Activated B cell treated with CpG ODN at 0.5 μM for 24 hours (primary cell): ENCODE measurements at regions not wholly inside any gene's neighbourhood (a gene's known extent, or its start where the extent isn't known, plus 50 kb on each side); places are given as distances from the start of the nearest gene placed in this dataset.

Experiments used
- ATAC-seq: fragments of 200-7000 bp; cut with Tn5 transposase; one replicate; pipeline ENCODE4 v1.10.0; 2021; ENCODE audit warnings: low read depth, mild to moderate bottlenecking, moderate library complexity
- CTCF ChIA-PET: fragments of 350-600 bp; sonication (Branson Sonifier 250); formaldehyde crosslinking; loops from one replicate; lab custom pipeline; 2021; ENCODE audit warnings: antibody characterized with exemption; lab: Charles Lee
- POLR2A ChIA-PET: fragments of 350-600 bp; sonication (Branson Sonifier 250); formaldehyde crosslinking; loops from one replicate; lab custom pipeline; 2021; ENCODE audit warnings: antibody characterized with exemption; lab: Charles Lee
- DNase-seq: peaks from one replicate; pipeline ENCODE4 v3.0.0; 2022
- H3K27ac Mint-ChIP-seq: one replicate; pipeline ENCODE4 v1.8.0; 2020; ENCODE audit warnings: mixed read lengths
- H3K27me3 Mint-ChIP-seq: one replicate; pipeline ENCODE4 v1.8.0; 2021; ENCODE audit warnings: mixed read lengths
- H3K36me3 Mint-ChIP-seq: one replicate; pipeline ENCODE4 v1.8.0; 2021; ENCODE audit warnings: low read depth, mixed read lengths
- H3K4me1 Mint-ChIP-seq: one replicate; pipeline ENCODE4 v1.8.0; 2021; ENCODE audit warnings: mixed read lengths
- H3K4me3 Mint-ChIP-seq: one replicate; pipeline ENCODE4 v1.8.0; 2020; ENCODE audit warnings: mild to moderate bottlenecking, mixed read lengths
- H3K9me3 Mint-ChIP-seq: one replicate; pipeline ENCODE4 v1.8.0; 2020; ENCODE audit warnings: mixed read lengths
- intact Hi-C: fragments of 100-400 bp; cut with micrococcal nuclease; formaldehyde crosslinking; loops from one replicate; pipeline ENCODE4 v1.15.1; 2024
- TF ChIP-seq, protein P1 (sequence below): fragments of 200-600 bp; IDR thresholded peaks from one replicate; pipeline ENCODE4 v1.8.0; 2022; ENCODE audit warnings: antibody characterized with exemption, mild to moderate bottlenecking

DNA sequence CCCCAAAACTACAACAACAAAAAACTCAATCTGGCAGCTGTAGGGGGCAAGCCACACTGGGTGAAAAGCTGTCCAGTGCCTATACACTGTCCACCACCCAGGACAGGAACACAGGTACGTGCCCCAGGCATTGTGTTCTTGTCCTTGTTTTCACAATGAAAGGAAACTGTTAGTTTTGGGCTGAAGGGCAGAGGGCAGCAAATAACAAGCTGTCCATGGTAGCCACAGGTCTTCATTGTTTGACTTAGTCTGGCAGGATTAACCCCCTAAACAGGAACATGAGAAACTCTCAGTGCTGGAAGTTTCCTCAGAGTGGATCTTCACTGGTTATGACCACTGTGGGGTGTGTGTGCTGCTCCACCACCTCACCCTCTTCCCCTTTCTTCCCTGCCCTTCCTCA lies 224.6 kb upstream of the N4BP1 start:
- TF ChIP-seq, protein P1, sequence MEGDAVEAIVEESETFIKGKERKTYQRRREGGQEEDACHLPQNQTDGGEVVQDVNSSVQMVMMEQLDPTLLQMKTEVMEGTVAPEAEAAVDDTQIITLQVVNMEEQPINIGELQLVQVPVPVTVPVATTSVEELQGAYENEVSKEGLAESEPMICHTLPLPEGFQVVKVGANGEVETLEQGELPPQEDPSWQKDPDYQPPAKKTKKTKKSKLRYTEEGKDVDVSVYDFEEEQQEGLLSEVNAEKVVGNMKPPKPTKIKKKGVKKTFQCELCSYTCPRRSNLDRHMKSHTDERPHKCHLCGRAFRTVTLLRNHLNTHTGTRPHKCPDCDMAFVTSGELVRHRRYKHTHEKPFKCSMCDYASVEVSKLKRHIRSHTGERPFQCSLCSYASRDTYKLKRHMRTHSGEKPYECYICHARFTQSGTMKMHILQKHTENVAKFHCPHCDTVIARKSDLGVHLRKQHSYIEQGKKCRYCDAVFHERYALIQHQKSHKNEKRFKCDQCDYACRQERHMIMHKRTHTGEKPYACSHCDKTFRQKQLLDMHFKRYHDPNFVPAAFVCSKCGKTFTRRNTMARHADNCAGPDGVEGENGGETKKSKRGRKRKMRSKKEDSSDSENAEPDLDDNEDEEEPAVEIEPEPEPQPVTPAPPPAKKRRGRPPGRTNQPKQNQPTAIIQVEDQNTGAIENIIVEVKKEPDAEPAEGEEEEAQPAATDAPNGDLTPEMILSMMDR, result no peak
- no peak overlapping the region for H3K27ac Mint-ChIP-seq

DNA sequence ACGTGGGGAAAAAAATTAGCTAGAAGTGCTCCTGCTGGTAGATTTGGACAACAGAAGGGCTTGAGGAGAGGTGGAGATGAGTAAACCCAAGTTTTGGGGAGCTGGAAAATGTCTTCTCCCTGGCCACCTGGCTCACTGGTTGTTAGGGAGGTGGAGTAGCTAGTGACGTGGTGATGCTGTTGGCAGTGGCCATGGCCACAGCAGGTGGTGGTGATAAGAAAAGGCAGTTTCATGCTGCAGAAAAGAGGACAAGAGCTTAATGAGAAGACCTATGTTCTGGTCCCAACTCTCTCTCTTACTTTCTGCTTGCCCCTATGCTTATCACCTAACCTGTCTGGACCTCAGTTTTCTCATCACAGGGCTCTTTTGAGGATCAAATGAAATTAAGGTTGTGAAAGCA lies 223.5 kb upstream of the N4BP1 start:
- no peak overlapping the region for H3K27ac Mint-ChIP-seq
- POLR2A ChIA-PET, result no interaction called here
- peaks cover 2% of the 10 kb centered on the region for H3K9me3 Mint-ChIP-seq
- no peaks in the 10 kb centered on the region for H3K27me3 Mint-ChIP-seq
- H3K36me3 Mint-ChIP-seq, result no peaks in the 10 kb centered on the region
- no peak for DNase-seq
- H3K4me1 Mint-ChIP-seq, result no peaks in the 10 kb centered on the region
- TF ChIP-seq, protein P1, result no peak
- no peak for ATAC-seq
- H3K4me3 Mint-ChIP-seq, result no peak overlapping the region
- CTCF ChIA-PET, result no interaction called here
- intact Hi-C loops, result no loop called here

More for the DNA sequence above, 224.6 kb upstream of the N4BP1 start:
- Mint-ChIP-seq H3K36me3 (no peaks in the 10 kb centered on the region), H3K4me1 (no peaks in the 10 kb centered on the region), H3K9me3 (peaks cover 2% of the 10 kb centered on the region), H3K27me3 (no peaks in the 10 kb centered on the region), H3K4me3 (no peak overlapping the region)
- POLR2A ChIA-PET, result no interaction called here
- intact Hi-C loops, result no loop called here
- CTCF ChIA-PET, result interaction anchor here (1.1 kb wide), 1 partner anchor 8 kb away, joined by 3 read pairs; no protein-coding TSS in a partner anchor
- no peak for DNase-seq
- no peak for ATAC-seq

DNA sequence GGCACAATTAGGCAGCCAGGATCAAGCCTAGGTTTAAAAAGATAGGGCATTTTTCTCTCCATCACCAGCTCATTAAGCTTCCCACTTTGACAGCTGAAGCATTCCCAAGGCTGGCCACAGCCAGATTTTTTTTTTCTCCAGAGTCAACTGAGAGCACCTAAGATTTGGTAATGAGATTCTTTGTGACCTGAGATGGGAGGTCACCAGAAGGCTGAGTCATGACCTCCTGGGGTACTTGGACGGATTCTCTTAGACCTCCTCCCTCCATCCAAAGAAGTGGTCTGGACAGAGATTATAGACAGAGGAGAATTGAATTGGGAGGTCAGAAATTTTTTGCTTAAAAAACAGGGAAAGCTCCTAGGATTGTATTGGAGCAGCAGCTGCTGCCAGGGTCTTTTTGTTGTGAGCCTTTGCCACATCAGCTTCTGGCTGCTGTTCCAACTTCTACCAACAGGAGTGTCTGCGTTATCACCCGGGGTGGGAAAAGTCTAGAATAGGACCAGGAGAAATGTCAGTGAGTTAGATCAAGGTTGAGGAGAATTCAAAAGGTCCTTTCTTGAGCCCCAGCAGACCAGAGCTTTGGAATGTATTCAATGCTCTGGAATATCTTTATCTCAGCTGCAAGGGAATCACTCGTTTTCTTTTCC lies 221.2 kb upstream of the N4BP1 start:
- intact Hi-C loops, result no loop called here
- Mint-ChIP-seq H3K4me3 (no peak overlapping the region), H3K4me1 (no peaks in the 10 kb centered on the region), H3K36me3 (no peaks in the 10 kb centered on the region), H3K27me3 (no peaks in the 10 kb centered on the region), H3K27ac (no peak overlapping the region), H3K9me3 (peaks cover 2% of the 10 kb centered on the region)
- DNase-seq, result no peak
- no peak for ATAC-seq
- TF ChIP-seq, protein P1, result no peak
- ChIA-PET POLR2A (no interaction called here), CTCF (no interaction called here)

DNA sequence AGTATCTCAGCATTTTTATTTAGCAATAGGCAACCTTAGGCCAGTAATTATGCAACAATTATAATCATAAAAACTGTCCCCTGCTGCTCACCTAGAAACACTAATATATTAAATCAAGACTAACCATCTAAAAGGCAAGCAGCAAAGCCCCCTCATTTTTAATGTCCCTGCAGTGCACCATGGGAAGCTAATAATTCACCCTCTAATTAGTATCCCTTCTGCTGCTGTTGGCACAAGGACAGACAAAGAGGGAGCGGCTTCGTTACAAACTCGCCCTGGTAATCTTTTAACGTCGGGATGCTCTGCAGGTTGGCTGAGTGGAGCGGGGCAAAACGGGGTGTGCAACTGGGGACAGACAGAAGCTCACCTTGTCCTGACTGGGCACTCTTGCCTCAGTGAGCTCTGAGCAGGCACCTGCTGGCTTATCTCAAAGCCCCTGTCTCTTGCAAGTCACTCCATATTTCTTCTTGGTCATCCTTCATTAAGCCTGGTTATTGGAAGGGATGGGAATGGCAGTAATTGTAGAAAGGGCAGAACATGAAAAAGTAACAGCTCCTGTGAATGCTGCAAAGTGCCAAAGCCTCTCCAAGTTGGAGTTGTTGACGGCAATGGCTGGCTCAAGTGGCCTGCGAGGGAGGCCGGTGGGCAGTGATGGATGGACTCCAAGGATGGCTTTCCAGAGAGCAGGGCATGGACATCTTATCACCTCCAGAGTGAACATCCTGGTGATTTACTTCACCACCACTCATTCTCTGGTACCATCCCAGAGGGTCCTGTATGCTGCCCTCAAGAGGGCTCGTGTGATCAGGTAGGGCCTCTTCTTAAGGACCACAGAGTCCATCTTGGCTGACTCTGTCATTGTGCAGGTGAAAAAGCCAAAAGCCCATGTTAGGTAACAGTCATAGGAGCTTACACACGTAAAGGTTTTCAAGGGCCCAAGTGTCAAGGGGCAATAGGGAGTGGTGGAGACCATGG lies 219.6 kb upstream of the N4BP1 start:
- no peak overlapping the region for H3K27ac Mint-ChIP-seq
- ChIA-PET POLR2A (no interaction called here), CTCF (no interaction called here)

More for the DNA sequence above, 219.6 kb upstream of the N4BP1 start:
- intact Hi-C loops, result no loop called here
- Mint-ChIP-seq H3K27me3 (no peaks in the 10 kb centered on the region), H3K4me1 (no peaks in the 10 kb centered on the region), H3K9me3 (no peaks in the 10 kb centered on the region), H3K4me3 (no peak overlapping the region), H3K36me3 (no peaks in the 10 kb centered on the region)
- ATAC-seq, result no peak
- TF ChIP-seq, protein P1, result no peak
- DNase-seq, result no peak
